ENCODE measurements at regions not wholly inside any gene's neighbourhood (a gene's known extent, or its start where the extent isn't known, plus 50 kb on each side); places are given as distances from the start of the nearest gene placed in this dataset.
"Not testable (repeated sequence)": the region's sequence is repeated elsewhere in the genome, so short reads cannot be mapped to it uniquely, and the experiment has no call there.

DNA sequence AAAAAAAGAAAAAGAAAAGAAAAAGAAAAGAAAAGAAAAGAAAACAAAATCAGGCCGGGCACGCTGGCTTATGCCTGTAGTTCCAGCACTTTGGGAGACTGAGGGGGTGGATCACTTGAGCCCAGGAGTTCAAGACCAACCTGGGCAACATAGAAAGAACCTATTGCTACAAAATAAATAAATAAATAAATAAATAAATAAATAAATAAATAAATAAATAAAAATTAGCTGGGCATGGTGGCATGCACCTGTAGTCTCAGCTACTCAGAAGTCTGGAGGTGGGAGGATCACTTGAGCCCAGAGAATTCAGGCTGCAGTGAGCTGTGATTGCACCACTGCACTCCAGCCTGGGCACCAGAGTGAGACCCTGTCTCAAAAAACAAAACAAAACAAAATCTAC lies 809.7 kb upstream of the AUTS2 start:
- not testable (repeated sequence) for TF ChIP-seq CTCF (IDR thresholded peaks at IDR 0.05; ENCODE audit: low read depth, low read length, missing input control); TAF1 (conservative IDR thresholded peaks at IDR 0.05); ATF3 (IDR thresholded peaks at IDR 0.05); REST (IDR thresholded peaks at IDR 0.05); GABPA (IDR thresholded peaks at IDR 0.05 in 1 of 2, conservative IDR thresholded peaks at IDR 0.05 in 1 of 2); SP1 (IDR thresholded peaks at IDR 0.05); HNF4G (IDR thresholded peaks at IDR 0.05); RAD21 (IDR thresholded peaks at IDR 0.05); EGR1 (IDR thresholded peaks at IDR 0.05; ENCODE audit: low read depth in 2 of 2)
- TF ChIP-seq, protein P1, sequence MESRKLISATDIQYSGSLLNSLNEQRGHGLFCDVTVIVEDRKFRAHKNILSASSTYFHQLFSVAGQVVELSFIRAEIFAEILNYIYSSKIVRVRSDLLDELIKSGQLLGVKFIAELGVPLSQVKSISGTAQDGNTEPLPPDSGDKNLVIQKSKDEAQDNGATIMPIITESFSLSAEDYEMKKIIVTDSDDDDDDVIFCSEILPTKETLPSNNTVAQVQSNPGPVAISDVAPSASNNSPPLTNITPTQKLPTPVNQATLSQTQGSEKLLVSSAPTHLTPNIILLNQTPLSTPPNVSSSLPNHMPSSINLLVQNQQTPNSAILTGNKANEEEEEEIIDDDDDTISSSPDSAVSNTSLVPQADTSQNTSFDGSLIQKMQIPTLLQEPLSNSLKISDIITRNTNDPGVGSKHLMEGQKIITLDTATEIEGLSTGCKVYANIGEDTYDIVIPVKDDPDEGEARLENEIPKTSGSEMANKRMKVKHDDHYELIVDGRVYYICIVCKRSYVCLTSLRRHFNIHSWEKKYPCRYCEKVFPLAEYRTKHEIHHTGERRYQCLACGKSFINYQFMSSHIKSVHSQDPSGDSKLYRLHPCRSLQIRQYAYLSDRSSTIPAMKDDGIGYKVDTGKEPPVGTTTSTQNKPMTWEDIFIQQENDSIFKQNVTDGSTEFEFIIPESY (IDR thresholded peaks at IDR 0.05): not testable (repeated sequence)
